ENCODE measurements at regions not wholly inside any gene's neighbourhood (a gene's known extent, or its start where the extent isn't known, plus 50 kb on each side); places are given as distances from the start of the nearest gene placed in this dataset.

GRCh38 chrX:39477762-39478120, 620.0 kb downstream of the BCOR start:
- TF ChIP-seq POLR2A (IDR thresholded peaks at IDR 0.05) = no peak
- TF ChIP-seq CTCF (IDR thresholded peaks at IDR 0.05) = no peak
